SK-N-SH (cell line): ENCODE measurements at regions not wholly inside any gene's neighbourhood (a gene's known extent, or its start where the extent isn't known, plus 50 kb on each side); places are given as distances from the start of the nearest gene placed in this dataset.
"Not testable (repeated sequence)": the region's sequence is repeated elsewhere in the genome, so short reads cannot be mapped to it uniquely, and the experiment has no call there.

Experiments used
- CTCF ChIA-PET: fragments of 300-600, 350-600 bp; formaldehyde crosslinking; extraction: SDS; loops from one replicate; lab custom pipeline; 2021; lab: Yijun Ruan, JAX
- POLR2A ChIA-PET: fragments of 350-600 bp; sonication (Branson Sonifier 250); formaldehyde crosslinking; extraction: SDS; loops from one replicate; lab custom pipeline; 2020; ENCODE audit warnings: antibody characterized with exemption, inconsistent platforms; lab: Yijun Ruan, JAX
- DNase-seq: peaks from one replicate; pipeline ENCODE4 v3.0.0; 2012
- H2AFZ ChIP-seq: fragments of 200-600 bp; sonication (generic); 2 replicates; pipeline ENCODE4 v1.8.1; 2016; ENCODE audit warnings: antibody characterized with exemption, mild to moderate bottlenecking, low read depth
- H3F3A ChIP-seq: fragments of 200-600 bp; sonication (generic); replicated peaks from 2 replicates; pipeline ENCODE3; 2016; ENCODE audit warnings: antibody characterized with exemption, mild to moderate bottlenecking; ENCODE audit not compliant: insufficient read depth
- H3K27ac ChIP-seq, 2 experiments: fragments of 200-500 bp in 1 of 2; fragments of 200-600 bp in 1 of 2; sonication (Bioruptor generic) in 1 of 2; sonication (generic), shearing (Covaris generic) in 1 of 2; 2 replicates each; pipeline versions ENCODE4 v1.5.1 to v1.6.1; 2014 to 2016; ENCODE audit warnings: low read depth in 2 of 2, inconsistent platforms in 1 of 2, low read length in 1 of 2, mild to moderate bottlenecking in 1 of 2, mixed read lengths in 1 of 2
- H3K27me3 ChIP-seq: fragments of 200-600 bp; sonication (generic), shearing (Covaris generic); 2 replicates; pipeline ENCODE4 v1.6.1; 2016; ENCODE audit warnings: mixed run types; ENCODE audit not compliant: insufficient read depth
- H3K36me3 ChIP-seq, 2 experiments: fragments of 200-500 bp in 1 of 2; fragments of 200-600 bp in 1 of 2; sonication (Bioruptor generic) in 1 of 2; sonication (generic) in 1 of 2; replicated peaks in 1 of 2; 2 replicates each; pipeline versions ENCODE3 to v1.5.1; 2014 to 2016; ENCODE audit warnings: low read length in 1 of 2, mild to moderate bottlenecking in 1 of 2; ENCODE audit not compliant: insufficient read depth in 2 of 2, control insufficient read depth in 1 of 2
- H3K4me1 ChIP-seq, 2 experiments: fragments of 200-500 bp in 1 of 2; fragments of 200-600 bp in 1 of 2; sonication (Bioruptor generic) in 1 of 2; sonication (generic), shearing (Covaris generic) in 1 of 2; 2 replicates each; pipeline versions ENCODE4 v1.5.1 to v1.6.1; 2014 to 2016; ENCODE audit warnings: low read depth in 1 of 2, low read length in 1 of 2, mixed run types in 1 of 2; ENCODE audit not compliant: insufficient read depth in 2 of 2, control insufficient read depth in 1 of 2
- H3K4me2 ChIP-seq: fragments of 200-600 bp; sonication (generic), shearing (Covaris generic); 2 replicates; pipeline ENCODE4 v1.6.1; 2017; ENCODE audit warnings: mixed run types
- H3K4me3 ChIP-seq, 2 experiments: fragments of 200-500 bp in 1 of 2; fragments of 200-600 bp in 1 of 2; sonication (Bioruptor generic) in 1 of 2; sonication (generic), shearing (Covaris generic) in 1 of 2; 2 replicates each; pipeline versions ENCODE4 v1.5.1 to v1.8.1; 2014 to 2016; ENCODE audit warnings: low read depth in 2 of 2, inconsistent platforms in 1 of 2, low read length in 1 of 2, mild to moderate bottlenecking in 1 of 2, mixed read lengths in 1 of 2, moderate library complexity in 1 of 2
- H3K79me2 ChIP-seq: fragments of 200-600 bp; sonication (generic); 2 replicates; pipeline ENCODE4 v1.8.1; 2017; ENCODE audit warnings: mild to moderate bottlenecking; ENCODE audit not compliant: insufficient read depth
- H3K9ac ChIP-seq: fragments of 200-600 bp; sonication (generic); 2 replicates; pipeline ENCODE4 v1.6.1; 2017; ENCODE audit warnings: mixed run types
- H3K9me2 ChIP-seq: fragments of 200-600 bp; sonication (generic); 2 replicates; pipeline ENCODE4 v1.6.1; 2017; ENCODE audit warnings: mixed run types
- H3K9me3 ChIP-seq: fragments of 200-600 bp; sonication (generic); 2 replicates; pipeline ENCODE4 v1.6.1; 2017; ENCODE audit warnings: mixed run types, mild to moderate bottlenecking, moderate library complexity
- H4K20me1 ChIP-seq: fragments of 200-600 bp; sonication (generic); 2 replicates; pipeline ENCODE4 v1.6.1; 2017; ENCODE audit warnings: mild to moderate bottlenecking, mixed run types; ENCODE audit not compliant: insufficient read depth
- FOXJ3 ChIP-seq: sonication (generic); formaldehyde crosslinking; IDR thresholded peaks from 2 replicates; pipeline ENCODE4 v1.5.1; 2020; ENCODE audit warnings: mild to moderate bottlenecking, missing genetic modification reagents
- JUND ChIP-seq: IDR thresholded peaks from 2 replicates; pipeline ENCODE4 v1.4.0; 2012
- MEF2A ChIP-seq: IDR thresholded peaks from 2 replicates; pipeline ENCODE4 v1.4.0; 2012; ENCODE audit warnings: low read depth, borderline replicate concordance
- PBX3 ChIP-seq: IDR thresholded peaks from 2 replicates; pipeline ENCODE4; 2012
- RCOR1 ChIP-seq: fragments of 150-350 bp; IDR thresholded peaks from 2 replicates; pipeline ENCODE4 v1.6.1; 2017; ENCODE audit warnings: antibody characterized with exemption, low read length
- SMC3 ChIP-seq: IDR thresholded peaks from 2 replicates; pipeline ENCODE4 v1.6.1; 2012; ENCODE audit warnings: low read depth, low read length, improper control_type of control experiment
- TEAD4 ChIP-seq: IDR thresholded peaks from 2 replicates; pipeline ENCODE4 v1.4.0; 2012; ENCODE audit warnings: mild to moderate bottlenecking, borderline replicate concordance; ENCODE audit not compliant: insufficient read depth
- WGBS: methylation state at CpG from one replicate; pipeline ENCODE4 v1.1.6; 2017; ENCODE audit warnings: low lambda C conversion rate; 5-methylcytosine and 5-hydroxymethylcytosine counted together
- TF ChIP-seq, protein P1 (sequence below): fragments of 150-350 bp; IDR thresholded peaks from 2 replicates; pipeline ENCODE4 v1.6.1; 2016; ENCODE audit warnings: mild to moderate bottlenecking, low read depth, low read length
- TF ChIP-seq, protein P2 (sequence below): fragments of 150-350 bp; IDR thresholded peaks from 2 replicates; pipeline ENCODE4 v1.6.1; 2017; ENCODE audit warnings: antibody characterized with exemption, low read length, low read depth, borderline replicate concordance

DNA sequence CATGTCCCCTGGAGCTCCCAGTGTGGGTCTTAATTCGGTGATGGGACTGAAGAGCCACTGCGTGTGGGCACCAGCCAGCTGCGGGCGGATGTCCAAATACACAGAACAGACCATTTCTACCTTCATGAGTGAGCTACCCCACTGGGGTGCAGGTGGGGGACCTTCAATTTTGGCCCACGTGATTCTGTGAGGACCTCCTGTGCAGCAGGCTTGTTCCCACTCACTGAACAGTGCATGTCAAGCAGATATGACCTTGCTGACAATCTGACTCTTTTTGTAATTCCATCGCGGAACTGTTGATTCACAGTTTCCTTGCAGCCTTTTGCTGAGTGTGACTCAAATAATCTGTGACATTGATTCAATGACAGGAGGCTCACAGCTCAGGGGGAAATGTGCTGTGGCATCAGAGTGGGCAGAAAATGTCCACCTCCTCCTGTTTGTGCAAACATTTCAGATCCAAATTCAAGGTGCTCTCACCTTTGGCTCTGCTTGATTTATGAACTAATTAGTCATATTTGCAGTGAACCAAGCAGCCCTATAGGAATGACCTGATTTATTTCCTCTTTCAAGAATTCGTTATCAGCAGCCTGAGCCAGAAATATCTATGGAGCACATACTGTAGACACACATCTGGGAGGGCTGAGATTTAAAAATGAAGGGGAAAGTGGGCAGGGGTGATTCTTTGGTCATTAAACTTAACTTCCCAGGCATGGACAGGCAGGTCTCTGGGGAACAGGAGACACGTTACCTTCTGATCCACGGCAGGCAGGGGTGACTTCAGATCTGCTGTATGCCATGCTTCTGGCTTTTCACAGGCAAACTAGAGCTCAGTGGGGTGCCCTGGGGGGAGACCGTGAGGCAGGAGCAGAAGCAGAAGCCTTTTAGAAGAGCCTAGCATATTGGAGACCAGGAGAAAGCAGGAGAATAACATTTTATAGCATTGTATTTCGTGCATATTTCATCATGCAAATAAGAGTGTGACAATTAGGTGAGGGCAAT, 170.0 kb upstream of the KL start:
- TF ChIP-seq, protein P1, sequence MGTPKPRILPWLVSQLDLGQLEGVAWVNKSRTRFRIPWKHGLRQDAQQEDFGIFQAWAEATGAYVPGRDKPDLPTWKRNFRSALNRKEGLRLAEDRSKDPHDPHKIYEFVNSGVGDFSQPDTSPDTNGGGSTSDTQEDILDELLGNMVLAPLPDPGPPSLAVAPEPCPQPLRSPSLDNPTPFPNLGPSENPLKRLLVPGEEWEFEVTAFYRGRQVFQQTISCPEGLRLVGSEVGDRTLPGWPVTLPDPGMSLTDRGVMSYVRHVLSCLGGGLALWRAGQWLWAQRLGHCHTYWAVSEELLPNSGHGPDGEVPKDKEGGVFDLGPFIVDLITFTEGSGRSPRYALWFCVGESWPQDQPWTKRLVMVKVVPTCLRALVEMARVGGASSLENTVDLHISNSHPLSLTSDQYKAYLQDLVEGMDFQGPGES: no peak
- TF ChIP-seq RCOR1 (no peak), PBX3 (no peak), FOXJ3 (CRISPR knock-in tag) (no peak), TEAD4 (no peak), SMC3 (no peak), JUND (no peak), MEF2A (no peak)
- TF ChIP-seq, protein P2, sequence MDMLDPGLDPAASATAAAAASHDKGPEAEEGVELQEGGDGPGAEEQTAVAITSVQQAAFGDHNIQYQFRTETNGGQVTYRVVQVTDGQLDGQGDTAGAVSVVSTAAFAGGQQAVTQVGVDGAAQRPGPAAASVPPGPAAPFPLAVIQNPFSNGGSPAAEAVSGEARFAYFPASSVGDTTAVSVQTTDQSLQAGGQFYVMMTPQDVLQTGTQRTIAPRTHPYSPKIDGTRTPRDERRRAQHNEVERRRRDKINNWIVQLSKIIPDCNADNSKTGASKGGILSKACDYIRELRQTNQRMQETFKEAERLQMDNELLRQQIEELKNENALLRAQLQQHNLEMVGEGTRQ: no peak
- DNase-seq: no peak
- H3K9me3 ChIP-seq: no peaks in the 10 kb centered on the region
- no peaks in the 10 kb centered on the region; the same call in 1 of the 2 replicates for H3K27me3 ChIP-seq
- POLR2A ChIA-PET: no interaction called here
- H3K4me3 ChIP-seq: no peak overlapping the region
- no peaks in the 10 kb centered on the region for H3K9me2 ChIP-seq
- no peak overlapping the region for H3K27ac ChIP-seq
- H3K79me2 ChIP-seq: no peaks in the 10 kb centered on the region
- whole genome bisulfite sequencing: 73% methylated on average over 12 of the region's 12 CpGs
- H3K4me1 ChIP-seq: peaks cover 0 to 4% of the 10 kb centered on the region in 2 experiments; a peak in 1 of 4 replicates
- no peak overlapping the region for H2AFZ ChIP-seq
- no peaks in the 10 kb centered on the region for H4K20me1 ChIP-seq
- H3K9ac ChIP-seq: no peak overlapping the region
- H3F3A ChIP-seq: no peaks in the 10 kb centered on the region
- H3K36me3 ChIP-seq: no peaks in the 10 kb centered on the region
- no peak overlapping the region for H3K4me2 ChIP-seq
- CTCF ChIA-PET: interaction anchor here (0.7 to 1.6 kb wide), 2 partner anchors 9 to 185 kb away, joined by 3 to 4 read pairs; no protein-coding TSS in a partner anchor

- H3K79me2 ChIP-seq, H3K4me3 ChIP-seq, H4K20me1 ChIP-seq, H3K4me2 ChIP-seq, H3K9ac ChIP-seq, H2AFZ ChIP-seq, POLR2A ChIA-PET, CTCF ChIA-PET, H3K27ac ChIP-seq, DNase-seq, H3K27me3 ChIP-seq, H3K9me2 ChIP-seq, H3F3A ChIP-seq, H3K36me3 ChIP-seq, H3K9me3 ChIP-seq, H3K4me1 ChIP-seq: not testable (repeated sequence)
- WGBS: 83% methylated on average over 10 of the region's 10 CpGs
Measured at GRCh38 chr13:32847976-32848375, 168.2 kb upstream of the KL start.
